ENCODE measurements at regions not wholly inside any gene's neighbourhood (a gene's known extent, or its start where the extent isn't known, plus 50 kb on each side); places are given as distances from the start of the nearest gene placed in this dataset.

- TF ChIP-seq GATA2 (IDR thresholded peaks at IDR 0.05; ENCODE audit: low read depth, low read length): no peak
- TF ChIP-seq GATA3 (IDR thresholded peaks at IDR 0.05; ENCODE audit: low read depth, low read length): no peak
These were observed 440.7 kb downstream of the CCER1 start for GRCh38 chr12:90514325-90514724.

All from SH-SY5Y (cell line).